ENCODE measurements at regions not wholly inside any gene's neighbourhood (a gene's known extent, or its start where the extent isn't known, plus 50 kb on each side); places are given as distances from the start of the nearest gene placed in this dataset.
"Not testable (repeated sequence)": the region's sequence is repeated elsewhere in the genome, so short reads cannot be mapped to it uniquely, and the experiment has no call there.

DNA sequence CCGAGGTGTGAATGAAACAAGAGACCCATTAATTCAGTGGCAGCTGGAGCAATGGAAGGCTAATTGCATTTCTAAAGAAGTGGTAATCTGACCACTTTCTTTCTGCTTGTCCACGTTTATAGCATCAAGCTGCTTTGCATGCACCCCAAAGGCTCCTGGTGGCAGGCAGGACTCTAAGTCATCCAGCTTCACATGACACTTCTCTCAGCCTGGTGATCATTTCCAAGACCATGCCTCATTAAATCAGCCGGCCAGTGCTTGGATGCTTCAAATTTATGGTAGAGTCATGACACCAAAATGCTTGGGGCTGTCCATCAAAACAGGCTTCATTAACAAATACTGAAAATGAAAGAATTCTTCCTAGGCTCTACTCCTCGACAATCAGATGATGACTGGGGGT, 614.9 kb downstream of the DOK5 start:
- intact Hi-C loops (cut with DNase I), result no loop called here
- no peaks in the 10 kb centered on the region for H3K27me3 ChIP-seq (ENCODE audit: control insufficient read depth, insufficient read depth)
- 66% methylated on average over 4 of the region's 4 CpGs for WGBS
- H3K27ac ChIP-seq (ENCODE audit: low read length), result no peak overlapping the region
- DNase-seq (no peak), ATAC-seq (no peak)
- H3K9me3 ChIP-seq (ENCODE audit: control insufficient read depth, low read length), result no peaks in the 10 kb centered on the region
- no peak overlapping the region for H3K4me3 ChIP-seq (ENCODE audit: low read length)
- H3K4me1 ChIP-seq (ENCODE audit: control insufficient read depth, insufficient read depth, low read length), result no peaks in the 10 kb centered on the region

GRCh38 chr20:55086421-55086820, 611.0 kb downstream of the DOK5 start:
- intact Hi-C loops (cut with DNase I), result no loop called here
- Histone ChIP-seq H3K27me3 (ENCODE audit: control insufficient read depth, insufficient read depth) (no peaks in the 10 kb centered on the region), H3K4me1 (ENCODE audit: control insufficient read depth, insufficient read depth, low read length) (no peaks in the 10 kb centered on the region), H3K9me3 (ENCODE audit: control insufficient read depth, low read length) (no peaks in the 10 kb centered on the region), H3K4me3 (ENCODE audit: low read length) (no peak overlapping the region), H3K27ac (ENCODE audit: low read length) (no peak overlapping the region)
- DNase-seq (no peak), ATAC-seq (no peak)
- WGBS, result 82% methylated on average over 1 of the region's 1 CpG

DNA sequence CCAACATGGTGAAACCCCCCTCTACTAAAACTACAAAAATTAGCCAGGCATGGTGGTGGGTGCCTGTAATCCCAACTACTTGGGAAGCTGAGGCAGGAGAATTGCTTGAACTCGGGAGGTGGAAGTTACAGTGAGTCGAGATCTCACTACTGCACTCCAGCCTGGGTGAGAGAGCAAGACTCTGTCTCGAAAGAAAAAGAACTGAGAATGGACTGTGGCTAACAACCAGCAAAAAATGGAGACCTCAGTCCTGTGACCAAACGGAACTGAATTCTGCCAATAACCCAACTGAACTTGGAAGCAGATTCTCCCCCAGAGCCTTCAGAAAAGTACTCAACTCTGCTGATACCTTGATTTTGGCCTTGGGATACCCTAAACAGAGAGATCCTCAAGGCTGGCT, 604.5 kb downstream of the DOK5 start:
- 81% methylated on average over 4 of the region's 4 CpGs for WGBS
- H3K27ac ChIP-seq (ENCODE audit: low read length), result no peak overlapping the region
- H3K4me1 ChIP-seq (ENCODE audit: control insufficient read depth, insufficient read depth, low read length), result no peaks in the 10 kb centered on the region
- intact Hi-C loops (cut with DNase I), result no loop called here
- ATAC-seq (no peak), DNase-seq (no peak)
- H3K27me3 ChIP-seq (ENCODE audit: control insufficient read depth, insufficient read depth), result no peaks in the 10 kb centered on the region
- no peaks in the 10 kb centered on the region for H3K9me3 ChIP-seq (ENCODE audit: control insufficient read depth, low read length)
- no peak overlapping the region for H3K4me3 ChIP-seq (ENCODE audit: low read length)

DNA sequence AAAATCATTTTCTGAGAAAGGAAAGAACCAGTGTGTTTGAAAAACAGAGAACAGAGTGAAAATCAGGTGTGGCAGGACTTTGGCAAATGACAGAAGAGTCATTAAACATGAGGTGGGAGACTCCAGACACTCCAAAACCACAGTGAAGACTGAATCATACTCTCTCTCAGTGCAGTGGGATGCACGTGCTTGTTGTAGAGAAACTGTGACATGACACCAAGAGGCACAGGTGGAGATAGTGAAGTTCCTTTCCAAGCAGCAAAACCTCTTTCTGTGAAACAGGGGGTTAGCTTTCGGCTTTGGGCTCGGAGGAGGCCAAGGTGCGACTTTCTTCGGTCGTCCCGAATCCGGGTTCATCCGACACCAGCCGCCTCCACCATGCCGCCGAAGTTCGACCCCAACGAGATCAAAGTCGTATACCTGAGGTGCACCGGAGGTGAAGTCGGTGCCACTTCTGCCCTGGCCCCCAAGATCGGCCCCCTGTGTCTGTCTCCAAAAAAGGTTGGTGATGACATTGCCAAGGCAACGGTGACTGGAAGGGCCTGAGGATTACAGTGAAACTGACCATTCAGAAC, 599.0 kb downstream of the DOK5 start:
- H3K4me1 ChIP-seq (ENCODE audit: control insufficient read depth, insufficient read depth, low read length); DNase-seq; H3K27ac ChIP-seq (ENCODE audit: low read length); H3K27me3 ChIP-seq (ENCODE audit: control insufficient read depth, insufficient read depth); intact Hi-C loops (cut with DNase I); ATAC-seq; H3K9me3 ChIP-seq (ENCODE audit: control insufficient read depth, low read length); H3K4me3 ChIP-seq (ENCODE audit: low read length): not testable (repeated sequence)
- WGBS, result 90% methylated on average over 19 of the region's 19 CpGs

DNA sequence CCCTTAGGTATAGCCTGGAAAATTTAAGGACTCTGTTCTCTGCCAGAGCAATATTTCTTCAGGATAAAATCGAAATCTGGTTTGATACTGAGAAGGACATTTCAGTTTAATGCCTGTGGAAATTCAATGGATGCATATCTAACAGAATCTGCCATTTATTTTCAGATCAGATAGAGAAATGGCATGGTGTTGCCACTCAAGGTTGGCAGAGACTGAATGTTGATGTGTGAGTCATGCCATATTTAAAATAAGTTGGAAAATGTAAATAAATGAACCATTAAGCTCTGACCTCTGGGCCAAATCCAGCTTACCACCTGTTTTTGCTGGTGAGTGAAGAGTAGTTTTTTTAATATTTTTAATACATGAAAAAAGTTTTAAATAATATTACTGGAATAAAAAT, 594.6 kb downstream of the DOK5 start:
- Histone ChIP-seq H3K4me3 (ENCODE audit: low read length) (no peak overlapping the region), H3K27ac (ENCODE audit: low read length) (no peak overlapping the region), H3K9me3 (ENCODE audit: control insufficient read depth, low read length) (no peaks in the 10 kb centered on the region), H3K4me1 (ENCODE audit: control insufficient read depth, insufficient read depth, low read length) (no peaks in the 10 kb centered on the region), H3K27me3 (ENCODE audit: control insufficient read depth, insufficient read depth) (no peaks in the 10 kb centered on the region)
- 53% methylated on average over 1 of the region's 1 CpG for WGBS
- DNase-seq (no peak), ATAC-seq (no peak)
- intact Hi-C loops (cut with DNase I), result no loop called here

GRCh38 chr20:55067158-55067825, 591.9 kb downstream of the DOK5 start:
- 73% methylated on average over 7 of the region's 7 CpGs for whole genome bisulfite sequencing
- ATAC-seq, result peak; percentile 79 to 98
- peak in 2 of 3 donors; percentile 30 to 47 for DNase-seq
- intact Hi-C loops (cut with DNase I), result no loop called here
- Histone ChIP-seq H3K27me3 (ENCODE audit: control insufficient read depth, insufficient read depth) (no peaks in the 10 kb centered on the region), H3K27ac (ENCODE audit: low read length) (no peak overlapping the region), H3K9me3 (ENCODE audit: control insufficient read depth, low read length) (no peaks in the 10 kb centered on the region), H3K4me1 (ENCODE audit: control insufficient read depth, insufficient read depth, low read length) (no peaks in the 10 kb centered on the region), H3K4me3 (ENCODE audit: low read length) (no peak overlapping the region)

- 93% methylated on average over 1 of the region's 1 CpG for WGBS
- DNase-seq, result no peak
Observed at GRCh38 chr20:55058938-55059337, 583.5 kb downstream of the DOK5 start.

DNA sequence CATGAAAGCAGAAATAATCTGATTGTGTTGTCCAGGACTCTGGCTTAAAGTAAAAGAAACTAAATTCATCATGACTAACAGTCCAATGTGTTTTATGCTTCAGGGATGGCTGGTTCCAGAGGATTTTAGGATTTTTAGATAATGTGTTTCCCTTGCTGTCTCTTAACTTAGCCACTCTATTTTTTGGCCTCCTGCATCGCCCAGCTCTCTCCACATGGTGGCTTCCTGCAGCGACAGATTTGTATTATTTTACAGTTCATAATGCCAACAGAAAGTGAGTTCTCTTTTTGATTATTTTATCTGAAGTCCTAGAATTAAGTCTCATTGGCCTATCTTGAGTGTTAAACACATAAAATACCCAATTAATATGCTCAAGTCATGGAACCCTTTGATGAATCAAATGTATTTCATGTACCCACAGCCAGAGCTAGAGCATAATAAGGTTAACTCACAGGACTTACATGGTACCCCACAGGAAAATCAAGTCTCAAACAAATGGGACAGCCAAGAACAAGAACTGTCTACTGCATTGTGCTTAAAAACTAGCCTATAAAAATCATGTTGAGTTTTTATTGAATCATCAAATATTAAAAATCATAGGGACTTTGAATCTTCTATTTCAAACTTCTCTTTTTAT, 582.5 kb downstream of the DOK5 start:
- intact Hi-C loops (cut with DNase I), result no loop called here
- no peak for ATAC-seq
- 49% methylated on average over 2 of the region's 2 CpGs for WGBS

More at GRCh38 chr20:55058938-55059337, 583.5 kb downstream of the DOK5 start:
- Histone ChIP-seq H3K4me1 (ENCODE audit: control insufficient read depth, insufficient read depth, low read length) (no peaks in the 10 kb centered on the region), H3K9me3 (ENCODE audit: control insufficient read depth, low read length) (no peaks in the 10 kb centered on the region), H3K4me3 (ENCODE audit: low read length) (no peak overlapping the region), H3K27me3 (ENCODE audit: control insufficient read depth, insufficient read depth) (no peaks in the 10 kb centered on the region), H3K27ac (ENCODE audit: low read length) (no peak overlapping the region)
- intact Hi-C loops (cut with DNase I), result no loop called here
- ATAC-seq, result no peak

GRCh38 chr20:55054453-55054852, 579.1 kb downstream of the DOK5 start:
- Histone ChIP-seq H3K27ac (ENCODE audit: low read length) (no peak overlapping the region), H3K4me3 (ENCODE audit: low read length) (no peak overlapping the region), H3K4me1 (ENCODE audit: control insufficient read depth, insufficient read depth, low read length) (no peaks in the 10 kb centered on the region), H3K27me3 (ENCODE audit: control insufficient read depth, insufficient read depth) (no peaks in the 10 kb centered on the region), H3K9me3 (ENCODE audit: control insufficient read depth, low read length) (no peaks in the 10 kb centered on the region)
- ATAC-seq (no peak), DNase-seq (no peak)
- intact Hi-C loops (cut with DNase I), result no loop called here
- 81% methylated on average over 3 of the region's 3 CpGs for WGBS

More for the DNA sequence above, 582.5 kb downstream of the DOK5 start:
- H3K27me3 ChIP-seq (ENCODE audit: control insufficient read depth, insufficient read depth), result no peaks in the 10 kb centered on the region
- H3K4me3 ChIP-seq (ENCODE audit: low read length), result no peak overlapping the region
- H3K9me3 ChIP-seq (ENCODE audit: control insufficient read depth, low read length), result no peaks in the 10 kb centered on the region
- H3K4me1 ChIP-seq (ENCODE audit: control insufficient read depth, insufficient read depth, low read length), result no peaks in the 10 kb centered on the region
- no peak overlapping the region for H3K27ac ChIP-seq (ENCODE audit: low read length)
- DNase-seq, result peak in 1 of 3 donors; percentile 21

DNA sequence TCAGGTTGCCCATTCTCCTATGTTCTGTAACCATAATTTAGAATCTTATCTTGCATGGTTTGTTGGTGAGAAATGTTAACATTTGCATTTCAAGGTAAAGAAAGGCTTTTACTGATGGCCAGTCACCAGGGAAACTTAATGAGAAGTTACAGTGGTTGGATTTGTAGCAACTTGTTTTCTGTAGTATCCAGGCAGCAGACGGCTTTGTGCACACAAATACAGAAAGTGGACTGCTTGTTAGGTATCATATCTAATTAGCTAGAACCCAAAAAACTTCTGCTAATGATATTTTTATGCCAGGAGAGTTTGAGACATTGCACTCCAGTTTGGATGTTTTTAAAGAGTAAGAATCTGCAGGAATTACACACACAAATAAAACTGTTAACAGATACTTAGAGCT, 578.0 kb downstream of the DOK5 start:
- intact Hi-C loops (cut with DNase I), result no loop called here
- Histone ChIP-seq H3K9me3 (ENCODE audit: control insufficient read depth, low read length) (no peaks in the 10 kb centered on the region), H3K4me1 (ENCODE audit: control insufficient read depth, insufficient read depth, low read length) (no peaks in the 10 kb centered on the region), H3K27me3 (ENCODE audit: control insufficient read depth, insufficient read depth) (no peaks in the 10 kb centered on the region), H3K27ac (ENCODE audit: low read length) (no peak overlapping the region), H3K4me3 (ENCODE audit: low read length) (no peak overlapping the region)
- ATAC-seq (no peak), DNase-seq (no peak)
- 80% methylated on average over 1 of the region's 1 CpG for WGBS

DNA sequence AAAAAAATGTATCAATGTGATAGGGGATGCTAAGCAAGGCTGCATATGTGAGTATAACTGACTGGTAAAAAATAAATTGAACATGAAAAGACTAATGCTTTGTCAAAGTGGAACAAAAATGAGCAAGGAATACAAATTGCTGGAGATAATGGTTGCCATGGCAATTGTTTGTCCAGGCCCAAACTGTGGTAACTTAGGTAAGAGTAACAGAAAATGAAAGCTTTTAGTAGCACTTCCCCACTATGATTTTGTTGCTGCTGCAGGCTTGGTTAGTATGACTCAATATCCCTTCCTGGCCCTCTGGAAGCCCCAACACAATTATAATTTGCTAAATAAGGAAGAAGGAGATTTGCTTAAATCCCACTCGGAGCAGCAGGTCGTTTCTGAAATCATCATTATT, 577.1 kb downstream of the DOK5 start:
- Histone ChIP-seq H3K4me1 (ENCODE audit: control insufficient read depth, insufficient read depth, low read length) (no peaks in the 10 kb centered on the region), H3K9me3 (ENCODE audit: control insufficient read depth, low read length) (no peaks in the 10 kb centered on the region), H3K27ac (ENCODE audit: low read length) (no peak overlapping the region), H3K27me3 (ENCODE audit: control insufficient read depth, insufficient read depth) (no peaks in the 10 kb centered on the region), H3K4me3 (ENCODE audit: low read length) (no peak overlapping the region)
- WGBS, result 85% methylated on average over 2 of the region's 2 CpGs
- DNase-seq (no peak), ATAC-seq (no peak)
- intact Hi-C loops (cut with DNase I), result no loop called here

Data from right cardiac atrium (tissue), 5 donors.